Left kidney (tissue), 1 donor: ENCODE measurements at regions not wholly inside any gene's neighbourhood (a gene's known extent, or its start where the extent isn't known, plus 50 kb on each side); places are given as distances from the start of the nearest gene placed in this dataset.

Experiments
- DNase-seq: peaks from one replicate; pipeline ENCODE4 v3.0.0-alpha.2; 2013

DNA sequence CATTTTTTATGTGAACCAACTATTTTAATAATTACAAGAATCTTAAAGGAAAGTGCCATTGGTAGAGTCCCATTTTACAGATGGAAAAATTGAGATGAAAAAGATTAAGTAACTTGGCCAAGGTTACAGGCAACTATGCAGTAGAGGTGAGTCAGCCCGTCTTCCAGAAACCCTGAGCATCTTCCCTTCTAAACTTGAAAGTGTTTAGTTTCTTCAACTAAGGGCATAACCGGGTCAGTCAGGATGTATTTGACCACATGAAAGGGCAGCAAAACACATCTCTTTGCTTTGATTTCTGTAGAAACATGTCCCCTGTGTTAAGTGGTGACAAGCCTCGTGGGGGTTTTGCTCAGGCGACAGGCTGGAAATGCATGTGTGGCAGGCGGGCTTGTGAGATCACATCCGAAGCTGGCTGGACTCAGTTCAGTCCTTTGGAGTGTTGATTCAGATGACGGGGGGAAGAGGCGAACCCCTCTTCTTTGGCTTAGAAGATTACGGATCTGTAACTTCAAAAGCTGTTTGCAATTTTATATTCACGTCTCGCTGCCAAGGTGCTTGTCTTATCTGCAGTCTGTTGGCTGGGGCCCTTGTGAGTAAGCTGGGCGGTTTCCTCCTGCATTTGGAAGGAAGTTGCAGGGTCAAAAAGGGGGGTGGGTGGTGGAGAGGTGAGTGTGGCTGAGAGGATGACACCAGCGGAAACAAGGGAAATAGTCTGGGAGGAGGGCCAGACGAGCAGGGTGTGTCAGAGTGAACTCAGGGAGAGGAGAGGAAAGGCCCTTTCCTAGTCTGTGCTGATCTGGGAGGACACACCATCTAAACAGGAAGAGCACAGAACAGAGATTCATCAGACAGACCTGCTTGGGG, 78.9 kb upstream of the RPS23 start:
- DNase-seq: no peak

- DNase-seq: no peak
Measured at GRCh38 chr5:82356021-82356420, 77.9 kb upstream of the RPS23 start.

GRCh38 chr5:82355496-82355895, 77.3 kb upstream of the RPS23 start:
- DNase-seq: no peak

- no peak for DNase-seq
Measured at GRCh38 chr5:82355053-82355452, 76.9 kb upstream of the RPS23 start.

- no peak for DNase-seq
Measured at GRCh38 chr5:82354543-82354942, 76.4 kb upstream of the RPS23 start.

GRCh38 chr5:82353522-82353921, 75.4 kb upstream of the RPS23 start:
- no peak for DNase-seq

GRCh38 chr5:82352146-82352791, 74.1 kb upstream of the RPS23 start:
- no peak for DNase-seq

DNA sequence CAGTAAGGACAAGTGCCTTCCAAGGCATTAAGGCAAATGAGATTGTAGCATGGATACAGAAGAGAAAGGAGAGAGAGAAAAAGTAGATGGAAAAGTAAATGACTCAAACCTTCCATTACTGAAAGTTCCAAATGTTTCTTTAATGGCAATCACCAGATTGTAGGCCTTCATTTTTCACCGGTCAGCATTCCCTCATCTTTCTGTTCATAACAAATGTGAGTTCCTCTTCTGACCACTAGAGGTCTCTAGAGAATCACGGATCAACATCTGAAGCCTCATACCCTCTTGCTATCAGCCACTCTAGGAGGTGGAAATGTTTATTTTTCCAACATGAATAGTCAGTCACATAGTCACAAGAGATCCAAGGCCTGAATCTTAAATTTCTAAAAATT, 73.6 kb upstream of the RPS23 start:
- DNase-seq: peak; percentile 80

DNA sequence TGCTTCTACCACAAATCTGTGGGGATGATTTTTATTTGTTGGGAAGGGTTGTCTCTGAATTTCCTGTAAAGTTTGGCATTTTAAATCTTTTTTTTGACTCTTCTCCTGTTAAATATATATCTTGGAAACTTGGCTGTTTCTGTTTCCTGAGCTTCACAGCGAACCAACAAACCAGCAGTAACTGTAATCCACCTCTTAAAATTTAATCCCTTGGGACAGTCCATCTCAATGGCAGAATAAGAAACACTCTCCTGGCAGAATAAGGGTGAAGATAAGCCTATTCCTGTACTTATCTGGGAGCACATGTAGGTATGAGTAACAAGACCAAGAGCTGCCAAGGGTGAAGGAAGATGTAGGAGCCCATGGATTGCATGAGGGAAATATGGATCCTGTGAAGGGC, 73.1 kb upstream of the RPS23 start:
- DNase-seq: no peak

DNA sequence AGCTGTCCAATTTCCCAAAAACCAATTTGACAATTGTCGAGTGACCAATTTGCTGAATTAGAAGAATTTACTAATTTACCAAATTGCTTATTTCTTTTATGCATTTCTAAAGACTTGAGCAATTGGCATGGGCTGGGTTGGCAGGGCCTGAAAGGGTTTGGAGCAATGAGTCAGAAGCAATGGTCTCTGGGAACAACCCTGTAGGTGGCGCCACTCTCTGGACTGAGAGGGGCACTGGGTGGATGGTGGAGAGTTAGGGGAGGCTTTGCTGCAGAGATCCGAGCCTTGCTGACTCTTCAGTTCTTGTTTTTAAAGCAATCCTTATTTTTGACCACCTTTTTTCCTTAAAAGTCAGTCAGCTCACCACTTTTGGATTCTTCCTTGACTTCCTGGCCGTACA, 71.5 kb upstream of the RPS23 start:
- peak; percentile 12 for DNase-seq

DNA sequence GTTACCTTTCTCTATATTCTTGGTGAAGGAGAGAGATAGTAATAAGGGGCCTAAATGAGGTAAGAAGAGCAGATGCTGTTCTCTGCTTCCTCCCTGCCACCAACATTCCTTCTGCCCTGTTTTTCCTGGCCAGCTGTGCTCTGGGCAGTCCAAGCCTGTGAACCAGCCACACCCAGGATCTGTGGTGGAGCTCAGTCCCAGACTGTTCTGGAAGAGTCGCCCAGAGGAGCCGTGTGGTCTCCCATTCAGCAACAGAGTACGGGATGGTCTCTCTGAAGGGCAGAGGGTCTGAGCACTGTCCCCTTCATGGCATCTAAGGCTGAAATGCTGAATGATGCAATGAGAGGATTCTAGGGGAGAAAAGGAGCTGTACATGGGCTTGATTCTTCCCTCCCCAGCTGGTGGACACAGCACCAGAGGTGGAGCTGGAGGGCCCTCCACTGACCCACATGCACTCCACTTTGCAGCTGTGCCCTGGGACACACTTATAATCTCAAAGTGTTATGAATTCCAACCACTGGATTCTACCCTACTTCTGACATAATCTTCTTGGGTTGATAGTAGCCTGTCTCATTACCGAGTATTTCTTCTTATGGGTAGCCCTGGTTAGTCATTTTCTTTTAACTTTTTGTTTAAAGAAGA, 70.8 kb upstream of the RPS23 start:
- no peak for DNase-seq

- DNase-seq: peak; percentile 46
Measured at GRCh38 chr5:82347201-82347865, 69.2 kb upstream of the RPS23 start.

DNA sequence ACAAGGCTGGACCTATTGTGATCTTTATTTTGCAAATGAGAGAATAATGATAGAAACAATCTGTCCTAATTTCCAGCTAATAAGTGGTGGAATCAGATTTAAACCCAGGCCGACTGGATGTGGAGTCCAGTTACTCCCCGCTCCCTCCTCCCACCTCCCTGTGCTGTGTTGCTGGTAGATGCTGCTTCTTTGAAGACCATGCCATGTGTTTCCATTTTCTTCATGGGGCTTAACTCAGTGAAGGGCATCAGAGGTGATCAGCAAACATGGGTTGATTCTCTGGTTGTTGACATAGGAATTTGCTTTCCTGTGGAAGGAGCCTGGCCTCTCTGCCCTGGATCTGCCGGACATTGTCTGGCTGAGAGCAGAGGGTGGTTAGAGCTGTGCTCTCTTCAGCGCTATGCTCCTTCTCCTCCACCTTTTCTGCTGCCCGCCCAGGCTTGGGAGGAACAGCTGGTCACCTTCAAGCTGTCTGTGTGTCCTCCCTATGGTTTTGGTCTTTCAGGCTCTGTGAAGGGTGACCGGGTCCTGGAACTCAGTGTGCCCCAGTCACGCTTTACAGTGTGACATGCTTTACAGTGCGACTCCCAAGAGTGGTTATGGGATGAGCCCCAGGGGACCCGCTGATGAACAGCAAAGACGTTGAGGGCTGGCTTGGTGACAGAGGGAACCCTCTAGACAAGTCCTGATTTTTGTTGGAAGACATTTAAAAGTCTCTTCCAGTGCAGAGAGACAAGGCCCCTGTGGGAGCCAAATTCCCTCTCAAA, 68.4 kb upstream of the RPS23 start:
- peak; percentile 18 for DNase-seq

DNA sequence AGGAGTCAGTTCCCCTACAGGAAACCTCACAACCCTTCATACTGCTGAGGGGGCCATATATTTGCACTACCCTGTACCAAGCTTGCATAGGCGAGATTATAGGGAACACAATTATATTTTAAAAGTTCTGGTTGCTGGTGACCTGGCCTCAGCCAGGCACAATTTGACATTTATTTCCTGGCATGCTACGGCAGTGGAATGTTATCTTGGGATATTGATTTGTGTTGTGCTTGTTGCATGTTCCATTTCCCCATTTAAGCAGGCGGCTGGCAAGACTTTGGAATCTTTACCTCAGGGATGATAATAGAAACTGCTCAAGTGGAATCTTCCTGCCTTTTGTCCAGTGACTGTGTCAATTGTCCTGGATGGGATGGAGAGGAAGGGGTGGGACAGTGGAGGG, 67.0 kb upstream of the RPS23 start:
- no peak for DNase-seq

GRCh38 chr5:82341325-82341724, 63.2 kb upstream of the RPS23 start:
- no peak for DNase-seq

- DNase-seq: no peak
Measured at GRCh38 chr5:82340799-82341198, 62.6 kb upstream of the RPS23 start.

GRCh38 chr5:82339792-82340191, 61.6 kb upstream of the RPS23 start:
- DNase-seq: no peak

- no peak for DNase-seq
Measured at GRCh38 chr5:82338771-82339373, 60.7 kb upstream of the RPS23 start.

DNA sequence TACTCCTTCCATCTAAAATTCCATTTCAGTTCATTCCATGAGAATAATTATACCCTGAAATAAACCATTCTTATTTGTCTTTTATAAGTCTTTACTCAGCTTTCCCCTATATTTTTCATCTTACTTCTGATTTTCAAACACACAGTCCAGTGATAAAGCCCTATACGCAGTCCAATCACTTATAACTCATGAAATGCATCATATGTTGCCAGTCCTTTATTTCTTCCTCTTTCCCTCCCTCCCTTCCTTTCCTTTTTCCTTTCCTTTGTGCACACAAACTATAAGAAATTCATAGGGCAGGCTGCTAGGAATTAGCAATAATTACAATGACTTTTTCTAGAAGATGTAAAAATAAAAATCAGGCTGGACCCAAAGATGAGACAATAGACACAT, 58.8 kb upstream of the RPS23 start:
- no peak for DNase-seq

DNA sequence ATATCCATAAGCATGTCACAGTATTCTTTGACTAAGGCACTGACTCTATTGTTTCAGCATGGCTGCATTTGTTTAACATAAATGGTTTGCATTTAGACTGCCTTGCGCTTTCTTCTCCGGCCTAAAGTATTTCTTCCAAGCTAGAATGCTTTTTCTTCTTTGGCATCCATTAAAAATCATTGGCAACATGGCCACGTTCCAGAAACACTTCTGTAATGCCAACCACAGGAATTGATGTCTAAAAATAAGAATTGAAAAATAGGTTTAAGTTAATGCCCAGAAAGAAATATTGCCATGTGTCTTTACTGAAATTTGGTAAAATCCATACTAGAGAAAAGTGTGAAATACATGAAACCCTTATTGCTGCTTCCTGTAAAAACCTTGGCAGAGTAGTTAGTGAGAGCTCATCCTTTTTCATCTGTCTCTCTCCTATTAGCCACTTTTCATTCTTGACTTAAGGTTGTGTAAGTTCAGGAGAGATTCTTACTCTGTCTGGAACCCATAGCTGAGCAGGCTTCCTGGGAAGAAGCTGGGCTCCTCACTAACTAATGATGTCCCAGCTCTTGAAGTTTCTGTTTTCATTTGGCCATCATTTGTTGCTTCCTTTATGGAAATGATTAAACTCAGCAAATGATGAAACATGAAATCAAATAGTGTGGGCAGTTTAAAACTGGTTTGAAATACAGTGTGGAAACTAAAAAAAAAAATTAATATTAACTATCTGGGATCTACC, 58.2 kb upstream of the RPS23 start:
- DNase-seq: no peak

DNA sequence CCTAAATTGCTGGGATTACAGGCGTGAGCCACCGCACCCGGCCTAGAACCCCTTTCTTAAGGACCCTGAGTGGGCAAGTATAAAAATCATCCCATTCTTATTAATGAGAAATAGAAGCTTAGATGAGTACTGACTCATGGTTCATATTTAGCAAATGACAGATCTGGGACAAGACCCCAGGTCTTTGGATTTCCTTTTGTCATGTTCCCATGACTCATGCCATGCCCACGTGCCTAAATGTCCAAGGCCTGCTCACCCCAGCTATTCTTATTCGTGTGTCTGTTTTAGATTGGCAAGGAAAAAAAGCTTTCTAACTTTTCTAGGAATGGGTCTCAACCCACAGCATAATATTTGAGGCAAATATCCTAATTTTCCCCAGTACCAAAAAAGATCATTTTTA, 57.7 kb upstream of the RPS23 start:
- DNase-seq: no peak
